ENCODE measurements at regions not wholly inside any gene's neighbourhood (a gene's known extent, or its start where the extent isn't known, plus 50 kb on each side); places are given as distances from the start of the nearest gene placed in this dataset.

- ChIA-PET CTCF (no interaction called here), POLR2A (no interaction called here)
- Histone ChIP-seq H3K4me3 (ENCODE audit: low read depth, low read length) (no peak overlapping the region), H3K36me3 (ENCODE audit: control insufficient read depth, insufficient read depth, low read length) (no peaks in the 10 kb centered on the region), H3K27me3 (ENCODE audit: control insufficient read depth, insufficient read depth, low read length) (no peaks in the 10 kb centered on the region)
- DNase-seq (ENCODE audit: low read depth), result no peak
- TF ChIP-seq CTCF (IDR thresholded peaks at IDR 0.05; ENCODE audit: insufficient read depth, low read depth, low read length), result no peak
Measured at GRCh38 chr3:173257797-173258196, 116.8 kb upstream of the SPATA16 start.

GRCh38 chr3:173255555-173255954 is 114.5 kb upstream of the SPATA16 start:
- POLR2A ChIA-PET, result no interaction called here
- H3K36me3 ChIP-seq (ENCODE audit: control insufficient read depth, insufficient read depth, low read length), result no peaks in the 10 kb centered on the region
- no peak for TF ChIP-seq CTCF (IDR thresholded peaks at IDR 0.05; ENCODE audit: insufficient read depth, low read depth, low read length)

GRCh38 chr3:173253471-173253870 is 112.4 kb upstream of the SPATA16 start:
- no peak overlapping the region for H3K4me3 ChIP-seq (ENCODE audit: low read depth, low read length)
- ChIA-PET POLR2A (no interaction called here), CTCF (no interaction called here)
- no peak for TF ChIP-seq CTCF (IDR thresholded peaks at IDR 0.05; ENCODE audit: insufficient read depth, low read depth, low read length)
- DNase-seq (ENCODE audit: low read depth), result no peak
- H3K36me3 ChIP-seq (ENCODE audit: control insufficient read depth, insufficient read depth, low read length), result no peaks in the 10 kb centered on the region
- H3K27me3 ChIP-seq (ENCODE audit: control insufficient read depth, insufficient read depth, low read length), result no peaks in the 10 kb centered on the region

More at GRCh38 chr3:173255555-173255954, 114.5 kb upstream of the SPATA16 start:
- H3K27me3 ChIP-seq (ENCODE audit: control insufficient read depth, insufficient read depth, low read length), result no peaks in the 10 kb centered on the region
- DNase-seq (ENCODE audit: low read depth), result no peak
- CTCF ChIA-PET, result no interaction called here
- H3K4me3 ChIP-seq (ENCODE audit: low read depth, low read length), result no peak overlapping the region

GRCh38 chr3:173249457-173249856 is 108.4 kb upstream of the SPATA16 start:
- no peak for DNase-seq (ENCODE audit: low read depth)
- POLR2A ChIA-PET, result no interaction called here
- Histone ChIP-seq H3K4me3 (ENCODE audit: low read depth, low read length) (no peak overlapping the region), H3K27me3 (ENCODE audit: control insufficient read depth, insufficient read depth, low read length) (no peaks in the 10 kb centered on the region), H3K36me3 (ENCODE audit: control insufficient read depth, insufficient read depth, low read length) (no peaks in the 10 kb centered on the region)
- CTCF ChIA-PET, result no interaction called here
- TF ChIP-seq CTCF (IDR thresholded peaks at IDR 0.05; ENCODE audit: insufficient read depth, low read depth, low read length), result no peak

GRCh38 chr3:173241727-173242126 is 100.7 kb upstream of the SPATA16 start:
- no peak for TF ChIP-seq CTCF (IDR thresholded peaks at IDR 0.05; ENCODE audit: insufficient read depth, low read depth, low read length)
- ChIA-PET CTCF (no interaction called here), POLR2A (no interaction called here)
- no peaks in the 10 kb centered on the region for H3K36me3 ChIP-seq (ENCODE audit: control insufficient read depth, insufficient read depth, low read length)
- no peaks in the 10 kb centered on the region for H3K27me3 ChIP-seq (ENCODE audit: control insufficient read depth, insufficient read depth, low read length)
- no peak for DNase-seq (ENCODE audit: low read depth)
- H3K4me3 ChIP-seq (ENCODE audit: low read depth, low read length), result no peak overlapping the region
